SU-DHL-6 (cell line): ENCODE measurements at regions not wholly inside any gene's neighbourhood (a gene's known extent, or its start where the extent isn't known, plus 50 kb on each side); places are given as distances from the start of the nearest gene placed in this dataset.
"Not testable (repeated sequence)": the region's sequence is repeated elsewhere in the genome, so short reads cannot be mapped to it uniquely, and the experiment has no call there.

Experiments
- H2AFZ ChIP-seq: fragments of 200-600 bp; sonication (generic); 2 replicates; pipeline ENCODE4 v1.6.1; 2014; ENCODE audit warnings: low read depth, mild to moderate bottlenecking, moderate library complexity, mixed read lengths, antibody characterized with exemption, low read length; ENCODE audit not compliant: severe bottlenecking
- H3F3A ChIP-seq: fragments of 200-600 bp; shearing (Covaris generic); 2 replicates; pipeline ENCODE4 v1.6.0; 2016; ENCODE audit warnings: antibody characterized with exemption, mild to moderate bottlenecking; ENCODE audit not compliant: insufficient read depth
- H3K27ac ChIP-seq: fragments of 200-600 bp; sonication (generic); 2 replicates; pipeline ENCODE4 v1.5.1; 2016; ENCODE audit warnings: low read depth, mild to moderate bottlenecking, low read length, moderate library complexity, mixed read lengths
- H3K27me3 ChIP-seq: fragments of 200-600 bp; sonication (generic), shearing (Covaris generic); 2 replicates; pipeline ENCODE4 v1.6.0; 2014; ENCODE audit warnings: mild to moderate bottlenecking, low read length
- H3K36me3 ChIP-seq: fragments of 200-600 bp; sonication (generic); 2 replicates; pipeline ENCODE4 v1.6.1; 2014; ENCODE audit warnings: mild to moderate bottlenecking, low read length, mixed read lengths
- H3K4me2 ChIP-seq: fragments of 300-600, 200-600 bp; shearing (Covaris generic), sonication (generic); 2 replicates; pipeline ENCODE4 v1.6.0; 2014; ENCODE audit warnings: low read length, low read depth, mild to moderate bottlenecking; ENCODE audit not compliant: poor library complexity, severe bottlenecking
- H3K4me3 ChIP-seq: fragments of 200-600 bp; sonication (generic); 2 replicates; pipeline ENCODE4 v1.5.1; 2014; ENCODE audit warnings: antibody characterized with exemption, low read length, mild to moderate bottlenecking, mixed read lengths; ENCODE audit not compliant: insufficient read depth, poor library complexity, severe bottlenecking
- H3K79me2 ChIP-seq: fragments of 200-600 bp; sonication (generic); 2 replicates; pipeline ENCODE4 v1.6.1; 2014; ENCODE audit warnings: mild to moderate bottlenecking, low read length, moderate library complexity; ENCODE audit not compliant: insufficient read depth
- H3K9ac ChIP-seq: fragments of 200-600 bp; sonication (generic); 2 replicates; pipeline ENCODE4 v1.7.0; 2014; ENCODE audit warnings: mild to moderate bottlenecking, low read length
- H3K9me2 ChIP-seq: fragments of 200-600 bp; sonication (generic); replicated peaks from 2 replicates; pipeline ENCODE4 v1.6.1; 2014; ENCODE audit warnings: low read length; ENCODE audit not compliant: insufficient read depth
- H3K9me3 ChIP-seq: fragments of 200-600 bp; sonication (generic); 2 replicates; pipeline ENCODE4 v1.6.1; 2014; ENCODE audit warnings: low read length, mixed read lengths; ENCODE audit not compliant: insufficient read depth
- H4K20me1 ChIP-seq: fragments of 200-600 bp; sonication (generic); 2 replicates; pipeline ENCODE4 v1.6.1; 2014; ENCODE audit warnings: low read depth, mild to moderate bottlenecking, antibody characterized with exemption, low read length, moderate library complexity, mixed read lengths
- CTCF ChIP-seq: fragments of 200-600 bp; sonication (generic); IDR thresholded peaks from one replicate; pipeline ENCODE4 v1.5.1; 2017; ENCODE audit warnings: antibody characterized with exemption, mild to moderate bottlenecking, low read length, moderate library complexity; ENCODE audit not compliant: insufficient read depth, poor library complexity, severe bottlenecking
- EZH2phosphoT487 ChIP-seq: fragments of 200-600 bp; sonication (generic), shearing (Covaris generic); conservative IDR thresholded peaks from 2 replicates; pipeline ENCODE4 v1.6.1; 2018; ENCODE audit warnings: mild to moderate bottlenecking, antibody characterized with exemption, low read length, moderate library complexity, mixed read lengths

- no peaks in the 10 kb centered on the region for H3F3A ChIP-seq
- TF ChIP-seq EZH2phosphoT487, result no peak
- no peak for TF ChIP-seq CTCF
Measured at GRCh38 chr4:104334410-104334809, 160.3 kb downstream of the CXXC4 start.

GRCh38 chr4:104330125-104330905 is 164.4 kb downstream of the CXXC4 start:
- H2AFZ ChIP-seq, result no peak overlapping the region

More at GRCh38 chr4:104334410-104334809, 160.3 kb downstream of the CXXC4 start:
- H4K20me1 ChIP-seq, result no peaks in the 10 kb centered on the region
- H3K79me2 ChIP-seq, result no peaks in the 10 kb centered on the region
- no peaks in the 10 kb centered on the region for H3K36me3 ChIP-seq
- no peaks in the 10 kb centered on the region for H3K9me3 ChIP-seq
- no peak overlapping the region for H2AFZ ChIP-seq
- H3K4me3 ChIP-seq, result no peak overlapping the region
- no peaks in the 10 kb centered on the region for H3K9me2 ChIP-seq
- no peaks in the 10 kb centered on the region for H3K27me3 ChIP-seq
- no peak overlapping the region for H3K9ac ChIP-seq
- no peak overlapping the region for H3K27ac ChIP-seq
- H3K4me2 ChIP-seq, result no peak overlapping the region

GRCh38 chr4:104326991-104327694 is 167.6 kb downstream of the CXXC4 start:
- not testable (repeated sequence) for H3K4me2 ChIP-seq, H3K27me3 ChIP-seq, H3K79me2 ChIP-seq, H3K4me3 ChIP-seq, H2AFZ ChIP-seq, H3K9me3 ChIP-seq, H3F3A ChIP-seq, H3K9ac ChIP-seq, H4K20me1 ChIP-seq, H3K9me2 ChIP-seq, H3K36me3 ChIP-seq, H3K27ac ChIP-seq

More at GRCh38 chr4:104330125-104330905, 164.4 kb downstream of the CXXC4 start:
- Histone ChIP-seq H3K36me3 (no peaks in the 10 kb centered on the region), H3K27ac (no peak overlapping the region), H4K20me1 (no peaks in the 10 kb centered on the region), H3F3A (no peaks in the 10 kb centered on the region), H3K9me3 (no peaks in the 10 kb centered on the region), H3K4me3 (no peak overlapping the region), H3K9me2 (no peaks in the 10 kb centered on the region), H3K9ac (no peak overlapping the region), H3K27me3 (no peaks in the 10 kb centered on the region), H3K4me2 (no peak overlapping the region), H3K79me2 (no peaks in the 10 kb centered on the region)
- TF ChIP-seq CTCF (no peak), EZH2phosphoT487 (no peak)

- H3K79me2 ChIP-seq, result no peaks in the 10 kb centered on the region
- no peaks in the 10 kb centered on the region for H3K9me2 ChIP-seq
- H3K9ac ChIP-seq, result no peak overlapping the region
- H3K4me2 ChIP-seq, result no peak overlapping the region
- no peak overlapping the region for H3K27ac ChIP-seq
- no peaks in the 10 kb centered on the region for H3K9me3 ChIP-seq
- no peaks in the 10 kb centered on the region for H3K27me3 ChIP-seq
- H2AFZ ChIP-seq, result no peak overlapping the region
- no peak overlapping the region for H3K4me3 ChIP-seq
- TF ChIP-seq CTCF (no peak), EZH2phosphoT487 (no peak)
- H4K20me1 ChIP-seq, result no peaks in the 10 kb centered on the region
- no peaks in the 10 kb centered on the region for H3F3A ChIP-seq
- no peaks in the 10 kb centered on the region for H3K36me3 ChIP-seq
Measured at GRCh38 chr4:104302731-104303130, 192.0 kb downstream of the CXXC4 start.
